D341Med (cell line): ENCODE measurements at regions not wholly inside any gene's neighbourhood (a gene's known extent, or its start where the extent isn't known, plus 50 kb on each side); places are given as distances from the start of the nearest gene placed in this dataset.

ENCODE experiments used
- DNase-seq: peaks from one replicate; pipeline ENCODE4 v3.0.0; 2012; ENCODE audit warnings: low spot score

DNA sequence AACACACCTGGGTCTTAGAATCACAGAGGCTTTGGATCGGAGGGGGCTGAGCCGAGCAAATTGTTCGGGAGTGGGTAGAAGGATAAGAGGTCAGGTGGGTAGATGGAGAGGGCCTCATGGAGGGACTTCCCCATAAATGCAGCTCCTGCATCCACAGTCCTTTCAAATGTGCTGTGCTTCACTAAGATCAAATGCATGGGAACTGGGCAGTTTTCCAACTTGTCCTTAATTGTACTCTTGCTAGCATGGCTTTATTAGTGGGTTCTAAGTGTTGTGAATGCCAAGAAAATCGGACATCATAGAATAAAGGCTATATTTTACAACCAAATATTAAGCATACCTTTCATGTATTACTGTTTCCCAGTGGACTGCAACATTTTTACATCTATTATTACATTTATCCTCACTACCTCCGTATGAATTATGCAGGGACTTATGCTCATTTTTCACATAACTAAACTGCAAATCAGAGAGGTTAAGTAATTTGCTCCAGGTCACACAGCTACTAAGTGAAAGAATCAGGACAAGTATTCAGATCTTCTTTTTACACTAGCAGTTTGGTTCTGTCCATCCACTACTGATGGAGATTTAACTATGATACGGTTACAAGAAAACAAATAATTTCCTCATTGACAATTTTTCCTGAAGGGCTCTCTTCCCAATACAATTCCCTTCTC lies 174.5 kb upstream of the RUNX1 start:
- DNase-seq, result no peak

DNA sequence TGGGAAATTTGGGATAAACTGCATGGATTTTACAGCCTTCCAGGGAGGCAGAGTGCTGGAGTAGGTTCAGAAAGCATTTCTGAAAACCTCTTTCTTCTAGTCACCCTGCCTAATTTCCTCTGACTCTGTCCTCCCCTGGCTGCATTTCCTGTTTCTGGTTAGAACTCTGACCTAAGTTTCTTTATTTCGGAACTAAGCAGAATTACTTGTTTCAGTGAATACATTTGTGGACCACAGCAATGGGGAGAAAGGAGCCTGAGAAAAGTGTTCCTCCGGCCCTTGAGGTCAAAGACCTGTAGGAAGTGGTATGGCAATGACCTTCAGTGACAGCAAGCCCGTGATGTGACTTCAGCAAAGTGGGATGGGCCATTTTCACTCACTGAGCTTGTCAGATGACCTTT lies 173.4 kb upstream of the RUNX1 start:
- DNase-seq, result no peak

GRCh38 chr21:35222021-35222420 lies 172.9 kb upstream of the RUNX1 start:
- no peak for DNase-seq

DNA sequence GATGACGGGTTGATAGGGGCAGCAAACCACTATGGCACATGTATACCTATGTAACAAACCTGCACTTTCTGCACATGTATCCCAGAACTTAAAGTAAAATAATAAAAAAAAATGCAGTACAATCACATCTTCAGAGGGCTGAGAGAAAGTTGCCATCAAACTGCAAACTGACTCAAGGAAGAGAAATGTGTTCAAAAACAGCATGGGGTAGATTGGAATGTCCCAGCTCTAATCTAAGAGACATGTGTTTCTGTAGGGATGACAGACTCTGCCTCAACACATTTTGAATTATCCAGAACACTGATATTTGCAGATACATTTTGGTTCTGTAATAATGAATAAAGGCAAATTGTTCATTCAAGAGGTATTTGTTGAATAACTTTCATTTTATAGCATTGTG lies 171.2 kb upstream of the RUNX1 start:
- no peak for DNase-seq

- no peak for DNase-seq
These were observed 170.6 kb upstream of the RUNX1 start for GRCh38 chr21:35219719-35220118.

GRCh38 chr21:35219291-35219690 lies 170.2 kb upstream of the RUNX1 start:
- no peak for DNase-seq

GRCh38 chr21:35217504-35218060 lies 168.5 kb upstream of the RUNX1 start:
- no peak for DNase-seq

GRCh38 chr21:35216996-35217395 lies 167.9 kb upstream of the RUNX1 start:
- no peak for DNase-seq

- DNase-seq, result no peak
These were observed 166.8 kb upstream of the RUNX1 start for GRCh38 chr21:35215870-35216269.

GRCh38 chr21:35212393-35213127 lies 163.5 kb upstream of the RUNX1 start:
- DNase-seq, result no peak

DNA sequence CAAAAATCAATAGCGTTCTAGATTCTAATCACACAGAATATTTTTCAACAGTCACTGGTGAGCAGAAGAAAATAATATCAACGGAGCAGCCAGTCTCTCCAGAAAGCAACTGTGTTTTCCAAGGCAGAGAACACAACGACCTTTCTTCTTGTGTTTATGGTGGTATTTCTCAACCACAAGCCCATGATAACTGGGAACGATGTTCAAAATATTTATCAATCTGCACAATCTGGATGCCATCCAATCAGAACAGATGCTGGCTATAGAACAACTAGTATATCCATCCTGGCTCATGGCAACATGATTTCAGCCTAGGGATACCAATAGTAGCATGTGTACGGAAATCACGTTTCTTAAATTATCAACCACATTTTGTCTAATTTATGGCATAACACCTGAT lies 162.7 kb upstream of the RUNX1 start:
- DNase-seq, result no peak

DNA sequence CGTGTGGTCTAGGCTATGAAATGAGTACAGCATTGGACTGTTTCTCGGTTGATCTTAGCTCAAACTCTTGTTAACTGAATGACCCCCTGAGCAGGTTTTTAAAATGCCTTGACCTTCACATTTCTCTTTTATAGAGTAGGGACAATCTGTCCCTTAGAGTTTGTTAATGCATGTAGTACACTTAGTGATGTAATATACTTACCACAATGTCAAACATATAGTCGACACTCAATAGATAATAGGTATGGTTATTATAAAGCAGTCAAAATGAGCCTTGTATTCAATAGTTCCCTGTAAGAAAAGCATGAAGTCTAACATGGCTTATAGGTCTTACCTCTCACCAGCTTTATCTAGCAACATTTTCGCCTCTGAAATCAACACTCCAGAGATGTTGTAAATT lies 161.0 kb upstream of the RUNX1 start:
- no peak for DNase-seq

GRCh38 chr21:35208810-35209517 lies 159.9 kb upstream of the RUNX1 start:
- DNase-seq, result no peak

DNA sequence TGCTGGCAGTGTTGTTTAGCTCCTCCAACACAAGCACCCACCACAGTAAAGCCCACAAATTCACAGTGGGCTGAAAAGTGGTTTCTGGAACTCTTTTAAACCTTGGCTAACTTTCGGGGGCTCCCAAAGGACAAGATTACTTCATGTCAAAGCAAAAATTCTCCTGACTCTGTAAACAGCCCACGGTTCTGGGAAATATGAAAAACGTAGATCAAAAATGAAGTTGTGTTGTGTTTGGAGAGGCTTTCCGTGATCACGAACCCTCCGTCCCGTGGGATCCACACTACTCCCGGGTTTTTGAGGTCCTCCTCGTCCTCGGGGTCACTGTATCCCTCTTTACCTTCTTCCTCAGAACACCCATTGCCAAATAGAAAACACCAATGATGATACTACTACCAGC lies 159.0 kb upstream of the RUNX1 start:
- no peak for DNase-seq

DNA sequence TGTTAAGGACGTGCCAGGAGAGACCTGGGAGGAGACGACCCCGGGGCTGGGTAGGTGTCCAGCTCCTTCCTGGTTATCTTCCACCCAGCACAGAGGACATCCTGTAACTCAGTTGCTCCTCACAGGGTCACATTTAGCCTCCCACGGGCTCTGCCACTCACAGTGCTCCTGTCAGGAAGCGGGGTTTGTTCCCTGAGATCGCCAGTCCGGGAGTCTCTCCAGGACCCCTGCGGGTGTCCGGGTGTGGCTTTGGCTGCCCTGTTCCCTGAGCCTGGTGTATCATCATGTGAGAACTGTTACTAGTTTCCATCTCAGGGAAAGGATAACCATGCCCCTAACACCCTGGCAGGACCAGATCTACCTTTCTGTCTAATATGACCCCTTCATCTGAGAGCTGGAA lies 158.2 kb upstream of the RUNX1 start:
- no peak for DNase-seq

DNA sequence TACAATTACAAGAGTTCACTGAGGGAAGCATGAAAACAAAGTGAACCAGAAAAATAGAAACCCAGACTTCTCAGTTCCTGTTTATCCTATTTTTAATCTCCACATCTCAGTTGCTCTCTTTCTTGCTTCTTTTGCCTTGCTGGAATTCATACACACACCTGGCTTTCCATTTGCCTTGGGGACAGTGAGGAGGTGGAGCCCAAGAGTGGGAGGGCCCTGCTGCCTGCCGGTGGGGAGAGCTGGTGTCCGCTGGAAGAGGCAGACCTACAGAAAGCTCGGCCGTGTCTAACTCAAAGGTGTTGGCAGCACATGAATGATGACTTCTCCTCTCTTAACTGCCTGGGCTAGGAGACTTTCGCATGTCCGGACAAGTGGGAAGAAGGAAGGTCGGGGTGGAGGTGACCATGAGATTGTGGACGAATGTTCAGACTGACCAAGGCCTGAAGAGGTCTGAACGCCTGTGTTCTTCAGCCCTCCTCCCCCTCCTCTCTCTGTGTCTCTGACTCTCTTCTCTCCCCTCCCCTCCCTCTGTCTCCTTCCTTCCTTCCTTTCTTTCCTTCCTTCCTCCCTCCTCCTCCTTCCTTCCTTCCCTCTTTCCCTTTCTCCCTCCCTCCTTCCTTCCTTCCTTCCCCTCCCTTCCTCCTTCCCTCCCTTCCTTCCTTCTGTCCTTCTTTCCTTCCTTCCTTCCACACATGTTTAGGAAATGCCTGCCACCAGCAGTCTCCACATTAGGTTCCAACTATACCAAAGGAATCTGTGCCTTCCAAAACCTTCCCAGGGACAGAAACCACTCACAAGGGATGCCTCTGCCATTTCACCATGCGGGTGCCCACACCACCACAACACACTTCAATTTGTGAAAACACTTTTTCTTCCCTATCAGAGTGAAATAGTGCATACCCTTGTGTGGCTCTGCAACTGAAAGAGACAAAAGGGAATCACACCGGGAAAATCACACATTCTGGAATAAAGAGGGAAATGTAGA lies 157.3 kb upstream of the RUNX1 start:
- DNase-seq, result no peak

GRCh38 chr21:35204850-35205541 lies 155.9 kb upstream of the RUNX1 start:
- DNase-seq, result no peak

DNA sequence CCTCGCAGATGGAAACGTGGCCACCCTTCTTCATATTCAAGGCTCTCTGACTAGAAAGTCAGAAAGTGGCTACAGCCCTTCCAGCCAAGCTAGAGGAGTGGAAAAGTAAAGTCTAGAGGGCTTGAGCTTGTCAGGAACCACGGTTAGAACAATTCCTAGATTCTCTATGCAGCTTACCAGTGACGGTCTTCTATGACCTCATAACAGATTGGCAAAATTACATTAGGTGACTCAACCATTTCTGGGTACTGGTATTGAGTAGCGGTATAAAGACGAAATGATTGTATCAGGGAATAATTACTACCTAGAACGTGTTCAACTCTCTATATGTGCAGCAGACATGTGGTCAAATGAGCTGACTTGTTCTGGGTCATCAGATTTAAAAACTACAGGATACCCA lies 155.0 kb upstream of the RUNX1 start:
- no peak for DNase-seq

DNA sequence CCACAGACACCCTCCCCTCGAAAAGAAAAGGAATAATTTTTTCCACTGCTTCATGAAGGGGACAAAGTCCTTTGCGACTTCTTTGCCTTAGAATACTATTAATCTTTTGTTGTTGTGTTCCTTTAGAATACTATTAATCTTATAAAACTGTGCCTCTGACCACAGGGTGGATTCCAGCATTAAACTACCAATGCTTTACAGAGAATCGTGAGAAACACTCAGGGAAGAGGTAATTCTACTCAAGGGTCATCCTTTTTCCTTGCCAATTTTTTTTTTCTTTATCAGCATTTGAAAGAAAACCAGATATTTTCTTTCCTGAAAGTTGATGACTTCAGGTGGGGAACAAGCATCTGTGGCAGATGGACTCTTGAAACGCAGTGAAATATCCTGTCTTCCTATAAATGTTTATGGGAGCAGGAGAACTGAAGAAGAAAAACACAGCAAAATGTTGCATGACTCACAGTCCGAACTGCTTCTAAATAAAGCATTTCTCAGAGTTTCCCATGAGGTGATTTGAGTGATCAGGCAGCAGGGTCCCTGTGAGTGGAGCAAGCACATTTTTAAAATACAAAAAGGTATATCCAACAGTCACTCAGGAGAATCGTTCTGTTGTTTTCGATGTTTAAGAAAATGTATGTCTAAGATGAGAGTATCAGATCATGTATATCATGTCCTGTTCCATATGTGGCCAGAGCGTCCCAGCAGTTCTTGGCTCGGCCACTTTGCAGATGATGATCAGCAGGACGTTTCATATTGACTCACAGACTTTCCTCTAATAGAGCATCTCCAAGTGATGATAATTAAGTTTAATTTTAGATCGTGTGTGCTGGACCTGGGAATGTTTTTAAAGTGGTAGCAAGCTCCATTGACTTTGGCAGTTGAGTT lies 154.2 kb upstream of the RUNX1 start:
- no peak for DNase-seq

DNA sequence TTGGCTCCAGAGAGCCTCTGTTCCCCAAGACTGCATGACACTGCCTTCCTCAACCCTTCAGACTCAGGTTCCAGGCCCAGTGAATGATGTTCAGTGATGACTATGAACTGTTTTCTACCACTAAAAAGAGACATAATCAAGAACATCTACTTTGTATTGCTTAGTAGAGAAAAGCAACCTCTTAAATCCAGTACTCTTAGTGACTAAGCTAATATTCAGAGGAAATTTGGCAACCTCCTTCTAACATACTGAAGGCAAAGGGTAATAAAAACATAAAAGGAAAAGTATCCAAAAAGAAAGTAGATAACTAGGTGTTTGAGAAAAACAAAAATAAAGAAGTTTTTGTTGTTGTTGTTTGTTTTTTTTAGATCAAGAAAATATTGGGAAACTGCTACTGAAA lies 153.3 kb upstream of the RUNX1 start:
- no peak for DNase-seq
